D341Med (cell line): ENCODE measurements at regions not wholly inside any gene's neighbourhood (a gene's known extent, or its start where the extent isn't known, plus 50 kb on each side); places are given as distances from the start of the nearest gene placed in this dataset.

Source experiments
- DNase-seq: peaks from one replicate; pipeline ENCODE4 v3.0.0; 2012; ENCODE audit warnings: low spot score

DNA sequence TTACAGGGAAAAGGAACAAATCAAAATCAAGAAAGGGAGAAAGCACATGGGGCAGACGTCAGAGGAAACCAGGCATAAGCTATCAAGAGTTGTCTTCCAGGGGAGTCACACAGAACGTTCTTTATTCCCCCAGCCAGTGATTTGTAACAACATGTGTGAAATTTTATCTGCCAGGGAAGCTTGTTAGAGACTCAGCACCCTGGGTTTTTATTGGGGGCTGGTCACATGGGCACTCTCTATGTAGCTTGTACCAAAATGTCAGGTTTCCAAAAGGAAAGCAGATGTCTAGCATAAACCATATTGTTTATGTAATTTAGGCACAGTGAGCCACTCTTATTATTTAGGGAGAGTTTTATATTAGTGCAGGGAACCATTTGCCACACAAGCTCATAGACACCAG, 440.4 kb upstream of the DCN start:
- DNase-seq: no peak

DNA sequence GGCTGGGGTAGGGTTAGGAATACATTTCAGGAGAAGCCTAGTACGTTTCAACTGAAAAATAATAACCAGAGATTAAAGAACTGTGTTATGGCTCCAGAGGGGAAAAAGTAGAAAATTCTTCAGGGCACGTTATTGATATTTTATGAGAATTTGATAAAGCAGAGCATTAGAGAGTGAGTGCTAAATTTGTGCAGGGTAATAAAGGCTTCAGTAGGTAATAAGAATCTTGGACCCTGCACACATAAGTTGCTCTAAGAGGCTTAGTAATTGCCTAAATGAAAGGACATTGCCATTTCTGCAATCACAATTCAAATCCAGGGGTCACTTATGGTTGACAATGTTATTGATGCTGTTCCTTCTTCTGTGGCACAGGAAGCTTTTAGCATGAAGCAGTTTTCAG, 439.4 kb upstream of the DCN start:
- DNase-seq: no peak

DNA sequence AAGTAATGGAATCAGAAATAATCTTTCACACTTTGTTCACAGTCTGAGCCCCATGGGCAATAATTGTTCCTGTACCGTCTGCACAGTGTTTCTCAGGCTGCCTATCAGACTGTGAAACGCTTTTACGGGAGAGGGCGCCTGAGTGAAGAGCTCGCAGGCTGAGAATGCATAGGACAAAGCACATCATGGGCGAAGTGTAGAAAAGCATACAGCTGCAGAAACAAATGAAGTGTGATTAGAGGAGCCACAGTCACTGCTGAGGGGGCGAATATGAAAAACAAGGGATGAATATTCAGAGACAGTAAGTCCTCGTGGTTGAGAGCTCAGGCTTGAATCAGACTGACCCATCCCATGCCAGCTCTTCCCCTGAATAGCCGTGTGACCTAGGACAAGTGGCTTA, 438.4 kb upstream of the DCN start:
- DNase-seq: no peak

DNA sequence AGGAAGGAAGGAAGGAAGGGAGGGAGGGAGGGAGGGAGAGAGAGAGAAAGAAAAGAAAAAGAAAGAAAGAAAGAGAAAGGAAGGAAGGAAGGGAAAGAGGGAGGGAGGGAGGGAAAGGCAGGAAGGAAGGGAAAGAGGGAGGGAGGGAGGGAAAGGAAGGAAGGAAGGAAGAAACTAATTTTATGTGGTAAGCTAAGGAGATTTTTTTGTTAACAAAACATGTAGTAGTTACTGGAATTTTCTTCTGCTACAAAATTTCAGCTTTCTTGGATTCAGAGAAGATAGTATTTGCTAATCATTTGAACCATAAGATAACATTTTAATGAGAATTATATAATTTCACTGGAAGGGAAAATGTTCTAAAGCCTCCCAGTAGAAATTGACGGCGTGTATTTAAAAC, 437.8 kb upstream of the DCN start:
- DNase-seq: no peak

DNA sequence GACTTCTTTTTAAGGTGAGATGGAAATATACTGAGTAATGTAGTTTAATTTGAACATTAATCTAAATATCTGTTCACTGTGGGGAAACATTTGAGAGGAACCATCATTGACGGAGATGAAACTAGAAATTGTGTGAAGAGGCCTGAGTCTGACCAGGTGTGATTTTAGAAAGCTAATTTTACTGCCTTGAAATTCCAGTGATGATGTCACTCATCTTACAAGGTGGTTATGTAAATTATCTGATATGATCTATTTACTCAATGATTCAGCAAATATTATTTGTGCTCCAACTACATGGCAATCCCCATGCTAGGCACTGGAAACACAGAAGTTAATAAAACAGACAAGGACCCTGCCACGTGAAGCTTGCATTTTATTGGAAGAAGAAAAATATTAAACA, 435.7 kb upstream of the DCN start:
- DNase-seq: no peak

DNA sequence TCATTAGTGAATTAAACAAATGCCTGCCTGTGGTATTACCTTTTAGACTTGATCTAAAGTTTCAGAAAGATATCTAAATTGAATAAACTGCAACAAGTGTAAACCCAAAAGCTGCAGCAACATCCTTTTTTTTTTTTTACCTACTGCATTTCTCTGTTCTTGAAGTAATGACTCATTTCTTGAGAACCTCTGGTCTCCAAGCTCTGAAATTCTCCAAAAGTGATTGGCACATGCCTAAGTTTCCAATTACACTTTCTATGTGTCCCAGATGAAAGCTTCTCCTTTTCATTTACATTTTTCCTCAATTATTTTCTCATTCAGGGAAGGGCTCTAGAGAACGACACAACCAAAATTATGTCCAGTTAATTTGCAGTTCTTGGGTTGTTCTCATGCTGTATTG, 435.2 kb upstream of the DCN start:
- no peak for DNase-seq

DNA sequence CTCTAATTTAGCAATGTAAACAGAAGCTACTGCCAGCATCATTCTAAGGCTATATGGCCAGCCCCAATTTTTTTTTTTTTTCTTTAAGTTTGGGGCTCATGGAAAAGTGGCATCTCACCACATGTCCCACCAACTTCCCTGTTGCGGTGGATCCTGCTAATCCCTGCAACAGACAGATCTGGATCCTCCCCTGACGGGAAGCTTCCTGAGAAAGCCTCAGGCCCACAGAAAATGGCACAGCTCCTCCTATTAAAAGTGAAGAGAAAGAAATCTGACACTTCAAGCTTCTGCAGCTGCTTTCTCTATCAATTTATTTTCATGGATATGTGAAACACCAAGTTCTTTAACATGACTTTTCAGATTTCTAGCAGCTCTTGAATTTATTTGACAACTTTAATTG, 433.8 kb upstream of the DCN start:
- DNase-seq: no peak

DNA sequence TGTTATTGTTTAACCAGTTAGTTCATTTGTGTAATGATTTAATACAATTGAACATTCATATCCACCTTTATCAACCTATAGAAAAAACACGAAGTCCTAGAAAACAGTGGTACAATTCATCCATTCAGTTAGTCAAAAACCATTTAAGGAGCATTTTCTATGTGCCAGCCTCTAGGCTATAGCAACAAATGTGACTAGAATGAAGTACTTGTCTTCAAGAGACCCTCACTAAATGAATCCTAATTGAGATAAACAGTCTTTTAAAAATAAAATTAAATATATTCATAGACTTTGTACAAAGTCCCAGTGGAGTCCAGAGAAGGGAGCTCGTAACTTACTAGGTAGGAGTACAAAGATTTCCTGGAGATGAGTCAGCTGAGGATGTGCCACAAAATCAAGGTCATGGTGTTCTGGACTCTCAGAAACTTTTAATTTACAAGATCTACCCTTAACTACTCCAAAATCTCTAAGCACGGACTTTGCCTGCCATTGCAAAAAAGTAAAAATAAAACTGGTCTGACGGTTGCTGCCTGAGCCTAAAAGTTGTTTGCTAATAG, 430.7 kb upstream of the DCN start:
- DNase-seq: no peak

DNA sequence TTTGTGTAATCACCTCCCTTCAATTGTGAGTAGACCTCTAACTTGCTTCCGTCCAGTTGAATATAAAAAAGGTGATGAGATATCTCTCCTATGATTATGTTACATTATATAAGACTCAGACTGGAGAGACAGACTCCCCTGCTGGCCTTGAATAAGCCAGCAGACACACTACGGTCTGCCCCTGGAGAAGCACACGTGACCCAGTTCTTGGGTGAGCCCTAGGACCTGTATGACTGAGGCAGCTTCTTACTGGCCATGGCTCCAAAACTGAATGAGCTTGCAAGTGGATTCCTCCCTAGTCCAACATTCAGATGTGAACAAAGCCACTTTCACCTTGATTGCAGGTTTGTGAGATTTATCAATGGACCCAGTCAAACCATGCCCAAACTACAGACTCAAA, 427.9 kb upstream of the DCN start:
- no peak for DNase-seq

DNA sequence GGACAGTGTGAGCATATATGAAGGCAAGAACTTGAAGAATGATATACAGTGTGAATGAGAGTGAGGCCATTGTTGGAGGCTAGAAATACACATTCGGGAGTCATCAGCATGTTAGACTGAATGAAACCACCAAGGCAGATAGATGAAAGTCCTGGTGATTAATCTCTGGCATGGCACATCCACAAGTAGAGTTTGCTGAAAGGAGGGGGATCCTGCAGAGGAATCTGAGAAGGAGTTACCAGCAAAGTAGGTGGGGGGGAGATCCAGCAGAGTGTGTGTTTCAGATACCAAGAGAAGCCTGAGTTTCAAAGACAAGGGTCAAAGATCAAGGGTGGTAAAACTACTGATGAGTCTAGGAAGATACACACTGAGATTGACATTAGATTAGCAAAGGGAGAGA, 426.7 kb upstream of the DCN start:
- DNase-seq: no peak

DNA sequence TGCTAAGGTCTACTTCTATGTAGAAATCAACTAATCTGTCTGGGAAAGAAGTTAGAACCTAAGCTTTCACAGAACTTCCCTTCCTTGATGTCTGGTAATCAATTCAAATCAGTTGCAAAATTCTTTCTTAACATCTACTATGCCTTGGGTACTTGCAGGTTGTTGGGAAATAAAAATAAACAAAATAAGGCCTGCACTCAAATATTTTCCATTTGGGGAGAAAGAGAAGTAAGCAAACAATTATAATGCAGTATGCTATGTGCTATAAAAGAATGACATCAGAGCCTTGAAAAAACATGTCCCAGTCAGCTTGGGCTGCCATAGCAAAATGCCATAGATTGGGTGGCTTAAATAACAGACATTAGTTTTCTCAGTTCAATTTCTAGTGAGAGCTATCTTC, 425.9 kb upstream of the DCN start:
- no peak for DNase-seq

DNA sequence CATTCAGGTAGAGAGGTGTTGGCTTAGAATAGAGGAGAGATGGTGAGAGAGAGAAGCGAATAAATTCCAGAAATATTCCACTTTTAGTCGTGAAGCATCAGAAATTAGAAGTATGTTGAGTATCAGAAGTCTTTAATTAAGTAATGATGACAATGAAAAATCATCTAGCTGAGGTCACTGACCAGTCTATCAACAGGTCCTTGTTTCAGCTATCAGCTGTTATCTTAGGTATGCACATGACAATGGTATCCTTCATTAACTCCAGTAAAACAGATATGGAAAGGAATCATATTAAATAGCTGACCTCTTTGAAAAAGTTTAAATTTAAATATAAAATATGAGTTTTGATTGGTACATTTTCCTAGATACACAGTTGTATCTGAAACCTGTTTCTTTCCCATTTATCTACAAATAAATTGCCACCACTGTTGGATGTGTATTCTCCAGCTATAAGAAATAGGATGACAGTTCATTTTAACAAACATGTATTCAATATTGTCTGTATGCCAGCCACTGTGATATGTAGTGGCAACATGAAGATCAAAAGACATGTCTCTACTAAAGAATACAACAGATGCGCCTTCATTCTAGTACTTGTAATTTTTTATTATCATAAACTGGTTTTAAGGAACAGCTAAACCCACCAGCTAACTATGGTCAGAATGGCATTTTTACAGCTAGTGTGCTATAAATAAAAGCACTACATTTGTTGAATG, 424.2 kb upstream of the DCN start:
- DNase-seq: no peak

DNA sequence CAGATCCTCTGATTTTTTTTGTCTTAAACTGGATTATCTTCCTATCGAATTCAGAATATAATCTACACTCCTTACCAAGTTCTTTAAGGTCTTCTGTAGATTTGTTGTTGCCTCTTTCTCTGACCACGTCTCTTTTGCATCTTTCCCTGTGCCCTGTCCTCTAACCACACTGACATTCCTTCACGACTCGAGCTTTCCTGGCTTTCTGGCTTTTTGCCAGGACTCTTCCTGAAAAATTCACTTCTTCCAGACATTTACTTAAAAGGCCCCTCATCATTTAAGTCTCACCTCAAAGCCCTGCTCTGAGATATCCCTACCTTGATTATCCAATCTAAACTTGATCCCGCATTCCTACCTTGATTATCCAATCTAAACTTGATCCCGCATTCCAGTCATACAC, 422.3 kb upstream of the DCN start:
- DNase-seq: no peak

DNA sequence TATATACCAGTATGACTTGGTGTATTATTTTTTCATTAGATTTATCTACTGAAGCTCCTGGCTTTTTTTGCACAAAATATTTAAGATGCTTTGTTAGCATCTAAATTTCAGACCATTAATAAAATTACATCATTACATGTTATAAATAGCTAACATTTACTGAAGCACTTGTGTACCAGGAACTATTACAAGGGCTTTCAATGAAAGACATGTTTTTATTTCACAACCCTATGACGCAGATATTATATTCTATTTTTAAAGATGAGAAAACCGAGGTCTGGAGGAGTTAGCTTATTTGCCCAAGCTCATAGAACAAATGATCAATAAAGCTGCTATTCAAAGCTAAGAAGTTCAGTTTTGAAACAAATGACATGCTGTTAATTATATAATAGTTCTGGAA, 420.4 kb upstream of the DCN start:
- DNase-seq: no peak

DNA sequence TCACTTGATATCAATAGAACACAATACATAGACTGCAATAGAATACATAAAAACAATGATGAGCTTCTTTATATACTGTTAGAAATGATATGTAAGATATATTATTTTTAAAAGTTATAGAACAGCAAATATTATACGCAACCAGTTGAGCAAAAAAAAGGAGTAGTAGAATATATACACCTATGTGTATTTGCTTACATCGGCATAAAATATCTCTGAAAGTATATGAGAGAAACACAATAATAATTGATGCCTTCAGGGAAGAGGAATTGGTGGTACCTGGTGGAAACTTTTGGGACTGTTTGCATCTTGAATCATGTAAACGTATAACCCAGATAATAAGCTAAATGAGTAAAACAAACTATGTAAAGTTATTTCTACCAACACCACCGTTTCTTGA, 418.4 kb upstream of the DCN start:
- DNase-seq: no peak

DNA sequence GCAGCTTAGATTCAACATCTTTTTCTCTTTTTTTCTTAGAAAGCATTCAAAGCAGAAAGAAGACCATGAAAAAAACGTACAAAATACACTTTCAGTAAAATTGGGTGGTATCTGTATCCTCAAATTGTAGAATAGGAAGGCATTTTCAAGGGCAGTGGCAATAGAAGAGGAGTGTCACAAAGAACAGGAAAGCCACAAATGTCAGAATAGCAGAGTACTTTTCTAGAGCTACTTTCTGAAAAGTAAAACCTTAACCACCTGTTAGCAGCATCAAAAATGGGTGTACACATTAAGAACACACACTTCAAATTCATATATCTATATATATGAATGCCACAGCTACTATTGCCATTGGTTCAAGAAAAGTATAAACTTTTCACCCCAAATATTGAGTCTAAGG, 412.1 kb upstream of the DCN start:
- no peak for DNase-seq

DNA sequence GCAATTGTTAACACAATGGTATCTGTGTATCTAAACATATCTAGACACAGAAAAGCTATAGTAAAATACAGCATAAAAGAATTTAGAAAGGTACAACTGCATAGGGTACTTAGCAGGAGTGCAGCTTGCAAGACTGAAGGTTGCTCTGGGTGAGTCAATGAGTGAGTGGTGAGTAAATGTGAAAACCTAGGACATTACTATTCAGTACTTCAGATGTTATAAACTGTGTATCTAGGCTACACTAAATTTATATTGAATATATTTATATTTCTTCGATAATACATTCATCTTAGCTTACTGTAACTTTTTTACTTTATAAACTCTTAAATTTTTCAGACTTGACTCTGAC, 409.0 kb upstream of the DCN start:
- DNase-seq: no peak

DNA sequence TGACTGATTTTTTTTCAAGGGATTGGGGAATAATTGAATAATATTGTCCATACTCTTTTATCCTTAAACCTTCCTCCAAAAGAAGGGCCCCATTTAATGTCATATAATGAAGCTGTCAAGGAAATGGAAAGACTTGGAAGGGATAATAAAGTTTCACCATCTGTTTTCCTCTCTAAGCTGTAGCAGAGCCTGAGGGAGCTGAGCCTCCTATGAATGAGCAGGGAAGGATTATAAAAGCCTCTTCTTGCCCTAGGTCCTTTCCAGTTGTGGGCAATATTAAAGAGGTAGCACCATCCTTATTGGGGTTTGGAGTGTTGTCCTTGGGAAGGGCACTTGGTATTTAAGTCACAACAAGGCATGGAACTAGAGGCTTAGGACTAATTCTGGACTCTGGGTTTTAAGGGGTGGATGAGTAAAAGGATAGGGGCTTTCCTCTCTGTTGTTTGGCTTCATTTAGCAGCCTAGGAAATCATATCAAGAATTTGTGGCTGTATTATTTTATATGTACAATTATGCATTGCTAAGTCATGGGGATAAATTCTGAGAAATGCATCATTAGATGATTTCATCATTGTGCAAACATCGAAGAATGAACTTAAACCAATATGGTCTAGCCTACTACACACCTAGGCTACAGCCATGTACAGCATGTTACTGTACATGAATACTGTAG, 408.5 kb upstream of the DCN start:
- DNase-seq: peak; percentile 52

DNA sequence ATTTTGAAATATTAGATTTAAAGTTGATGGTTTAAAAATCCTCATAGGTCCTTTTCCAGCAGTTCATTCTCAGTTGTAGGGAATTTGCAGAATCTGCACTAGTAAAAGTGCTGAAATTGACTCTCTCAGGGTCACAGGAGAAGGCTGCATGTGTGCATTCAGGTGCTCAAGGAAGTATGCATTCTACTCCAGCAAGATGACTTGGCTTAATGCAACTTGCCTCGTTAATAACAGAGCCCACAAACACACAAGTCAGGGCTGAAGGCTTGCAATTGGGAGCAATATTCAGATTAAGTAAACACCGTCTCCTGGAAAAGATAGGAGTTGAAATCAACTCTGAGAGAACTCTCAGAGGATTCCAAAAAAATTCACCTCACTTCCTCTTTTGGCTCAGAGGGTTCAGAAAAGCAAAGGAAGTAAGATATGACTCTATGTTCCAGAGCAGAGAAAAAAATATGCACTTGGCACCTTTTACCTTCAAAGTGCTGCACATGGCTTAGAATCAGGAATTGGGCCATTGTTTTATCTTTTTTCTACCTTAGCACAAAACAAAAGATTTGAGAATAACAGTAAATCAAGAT, 406.3 kb upstream of the DCN start:
- no peak for DNase-seq

DNA sequence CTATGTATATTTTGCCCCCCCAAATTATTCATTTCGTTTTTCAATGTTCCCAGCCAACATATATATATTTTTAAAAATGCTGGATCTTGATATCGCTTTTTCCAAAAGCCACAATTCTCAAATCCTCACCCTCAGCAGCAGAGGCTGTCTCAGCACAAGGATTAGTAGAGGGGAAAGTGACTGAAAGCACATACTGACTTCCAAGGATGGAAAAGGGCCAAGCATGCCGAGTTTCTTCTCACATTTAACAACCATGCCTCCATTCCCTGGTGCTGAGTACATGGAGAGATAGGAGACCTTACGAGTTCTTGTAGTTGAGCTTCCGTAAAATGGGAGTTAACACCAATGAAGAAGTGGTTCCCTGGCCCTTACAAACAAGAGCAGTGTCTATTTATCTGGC, 403.4 kb upstream of the DCN start:
- DNase-seq: no peak

DNA sequence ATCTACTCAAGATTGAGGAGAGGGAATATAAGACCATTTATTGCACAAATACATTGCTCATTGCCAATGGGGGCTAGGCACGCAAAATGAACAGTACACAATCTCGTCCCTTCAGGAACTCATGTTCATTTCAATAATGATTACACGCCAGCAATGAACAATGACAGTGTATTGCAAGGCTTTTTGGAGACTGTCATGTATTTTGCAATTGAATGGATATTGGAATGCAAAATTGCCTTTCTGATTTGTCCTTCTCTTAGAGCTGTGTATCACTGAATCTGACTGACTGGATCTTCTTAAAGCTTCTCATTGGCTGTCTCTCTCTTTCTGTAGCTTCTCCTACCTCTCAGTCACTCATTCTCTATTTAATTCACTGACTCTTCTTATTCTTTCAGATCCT, 400.2 kb upstream of the DCN start:
- no peak for DNase-seq

DNA sequence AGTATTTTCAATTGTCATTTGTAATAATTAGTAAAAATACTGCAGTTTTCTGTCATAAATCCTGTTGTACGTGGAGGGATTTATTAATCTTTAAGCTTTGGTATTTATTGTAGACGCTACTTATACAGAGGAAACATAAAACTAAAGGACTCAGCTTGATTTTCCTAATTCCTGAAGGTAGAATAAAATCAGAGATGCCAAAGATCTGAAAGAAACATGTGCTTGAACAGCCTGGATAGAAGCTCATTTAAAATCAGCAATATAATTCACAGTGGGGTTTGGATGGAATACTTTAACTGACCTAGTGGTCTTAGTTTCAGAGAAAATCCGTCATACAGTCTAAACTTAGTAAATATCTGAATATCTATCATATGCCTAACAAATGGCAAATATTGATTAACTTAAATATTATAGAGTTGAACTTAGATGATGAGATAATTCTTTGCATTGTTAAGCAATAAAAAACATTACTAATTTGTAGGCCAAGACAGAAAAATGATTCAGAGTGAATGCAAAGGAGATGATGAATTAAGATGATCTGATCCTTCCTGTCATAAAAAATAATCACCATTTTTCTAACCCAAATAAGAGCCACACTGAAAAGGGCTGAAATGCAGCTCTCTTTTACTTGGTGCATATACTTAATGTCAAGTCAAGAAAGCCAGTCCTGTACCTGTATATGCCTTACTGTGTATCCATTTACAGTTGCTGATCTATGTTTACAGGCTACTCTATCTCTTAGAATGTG, 397.1 kb upstream of the DCN start:
- DNase-seq: no peak
